ENCODE measurements at regions not wholly inside any gene's neighbourhood (a gene's known extent, or its start where the extent isn't known, plus 50 kb on each side); places are given as distances from the start of the nearest gene placed in this dataset.

- TF ChIP-seq CTCF (IDR thresholded peaks at IDR 0.05) (no peak), EP300 (IDR thresholded peaks at IDR 0.05; ENCODE audit: low read depth) (no peak)
Observed at GRCh38 chr9:105067895-105068580, 140.1 kb upstream of the ABCA1 start.
